HAP-1 (cell line): ENCODE measurements at regions not wholly inside any gene's neighbourhood (a gene's known extent, or its start where the extent isn't known, plus 50 kb on each side); places are given as distances from the start of the nearest gene placed in this dataset.
"Not testable (repeated sequence)": the region's sequence is repeated elsewhere in the genome, so short reads cannot be mapped to it uniquely, and the experiment has no call there.

Experiments
- DNase-seq, 2 experiments: peaks; one replicate each; pipeline ENCODE4 v3.0.0-alpha.2; 2016 to 2020; ENCODE audit warnings: low spot score in 2 of 2
- H3K27me3 ChIP-seq: fragments of 250-450 bp; sonication (Bioruptor Pico); 2 replicates; pipeline ENCODE4 v1.5.1; 2020; ENCODE audit warnings: low read depth, mild to moderate bottlenecking, moderate library complexity
- H3K36me3 ChIP-seq: fragments of 250-450 bp; sonication (Bioruptor Pico); replicated peaks from 2 replicates; pipeline ENCODE4 v1.5.1; 2020; ENCODE audit warnings: mild to moderate bottlenecking
- H3K4me1 ChIP-seq: fragments of 250-450 bp; sonication (Bioruptor Pico); 2 replicates; pipeline ENCODE4 v1.5.1; 2020; ENCODE audit warnings: mild to moderate bottlenecking
- H3K4me3 ChIP-seq: fragments of 250-450 bp; sonication (Bioruptor Pico); 2 replicates; pipeline ENCODE4 v1.5.1; 2020; ENCODE audit warnings: mild to moderate bottlenecking, moderate library complexity
- H3K9me3 ChIP-seq: fragments of 250-450 bp; sonication (Bioruptor Pico); 2 replicates; pipeline ENCODE4 v1.5.1; 2020; ENCODE audit warnings: mild to moderate bottlenecking, moderate library complexity
- in situ Hi-C: fragments of 300-500 bp; cut with MboI; formaldehyde crosslinking; loops from 3 replicates; pipeline ENCODE4 v1.14.3; 2020; ENCODE audit warnings: low sequenced_read_pairs, inconsistent platforms, mixed read lengths

GRCh38 chr3:39739658-39740057 is 69.8 kb upstream of the MYRIP start:
- DNase-seq, H3K4me1 ChIP-seq, H3K9me3 ChIP-seq, H3K27me3 ChIP-seq, H3K4me3 ChIP-seq, in situ Hi-C loops, H3K36me3 ChIP-seq: not testable (repeated sequence)

- Histone ChIP-seq H3K9me3 (no peaks in the 10 kb centered on the region), H3K4me1 (no peaks in the 10 kb centered on the region), H3K4me3 (no peak overlapping the region), H3K27me3 (no peaks in the 10 kb centered on the region), H3K36me3 (no peaks in the 10 kb centered on the region)
- in situ Hi-C loops: no loop called here
- no peak for DNase-seq
These were observed 64.7 kb upstream of the MYRIP start for GRCh38 chr3:39744746-39745145.

GRCh38 chr3:39748002-39748401 is 61.4 kb upstream of the MYRIP start:
- Histone ChIP-seq H3K4me1 (no peaks in the 10 kb centered on the region), H3K36me3 (no peaks in the 10 kb centered on the region), H3K27me3 (no peaks in the 10 kb centered on the region), H3K4me3 (no peak overlapping the region), H3K9me3 (no peaks in the 10 kb centered on the region)
- in situ Hi-C loops: no loop called here
- no peak for DNase-seq

- no peaks in the 10 kb centered on the region for H3K36me3 ChIP-seq
- no peaks in the 10 kb centered on the region for H3K4me1 ChIP-seq
- H3K4me3 ChIP-seq: no peak overlapping the region
- H3K9me3 ChIP-seq: no peaks in the 10 kb centered on the region
- H3K27me3 ChIP-seq: no peaks in the 10 kb centered on the region
- no peak for DNase-seq
- in situ Hi-C loops: no loop called here
These were observed 60.6 kb upstream of the MYRIP start for GRCh38 chr3:39748763-39749162.

- Histone ChIP-seq H3K4me3 (no peak overlapping the region), H3K27me3 (no peaks in the 10 kb centered on the region), H3K4me1 (no peaks in the 10 kb centered on the region), H3K36me3 (no peaks in the 10 kb centered on the region), H3K9me3 (no peaks in the 10 kb centered on the region)
- no peak for DNase-seq
- in situ Hi-C loops: no loop called here
These were observed 58.7 kb upstream of the MYRIP start for GRCh38 chr3:39750712-39751111.

GRCh38 chr3:39751286-39751685 is 58.1 kb upstream of the MYRIP start:
- DNase-seq: no peak
- Histone ChIP-seq H3K27me3 (no peaks in the 10 kb centered on the region), H3K4me3 (no peak overlapping the region), H3K36me3 (no peaks in the 10 kb centered on the region), H3K4me1 (no peaks in the 10 kb centered on the region), H3K9me3 (no peaks in the 10 kb centered on the region; the same call in 1 of the 2 replicates)
- in situ Hi-C loops: no loop called here

GRCh38 chr3:39752019-39752637 is 57.3 kb upstream of the MYRIP start:
- Histone ChIP-seq H3K4me3 (no peak overlapping the region), H3K4me1 (no peaks in the 10 kb centered on the region), H3K27me3 (no peaks in the 10 kb centered on the region), H3K9me3 (no peaks in the 10 kb centered on the region; the same call in 1 of the 2 replicates), H3K36me3 (no peaks in the 10 kb centered on the region)
- in situ Hi-C loops: no loop called here
- DNase-seq: no peak

GRCh38 chr3:39752751-39753150 is 56.7 kb upstream of the MYRIP start:
- no peak overlapping the region for H3K4me3 ChIP-seq
- in situ Hi-C loops: no loop called here
- no peaks in the 10 kb centered on the region for H3K36me3 ChIP-seq
- no peaks in the 10 kb centered on the region for H3K4me1 ChIP-seq
- no peaks in the 10 kb centered on the region; the same call in 1 of the 2 replicates for H3K9me3 ChIP-seq
- H3K27me3 ChIP-seq: no peaks in the 10 kb centered on the region
- no peak for DNase-seq

- Histone ChIP-seq H3K36me3 (no peaks in the 10 kb centered on the region), H3K27me3 (peaks cover 4% of the 10 kb centered on the region; the same call in 1 of the 2 replicates), H3K4me3 (no peak overlapping the region), H3K4me1 (no peaks in the 10 kb centered on the region), H3K9me3 (no peaks in the 10 kb centered on the region; the same call in 1 of the 2 replicates)
- DNase-seq: no peak
- in situ Hi-C loops: no loop called here
These were observed 56.0 kb upstream of the MYRIP start for GRCh38 chr3:39753391-39753790.

GRCh38 chr3:39754549-39754948 is 54.9 kb upstream of the MYRIP start:
- H3K4me3 ChIP-seq: no peak overlapping the region
- H3K9me3 ChIP-seq: no peaks in the 10 kb centered on the region; the same call in 1 of the 2 replicates
- in situ Hi-C loops: no loop called here
- H3K36me3 ChIP-seq: no peaks in the 10 kb centered on the region
- H3K4me1 ChIP-seq: no peaks in the 10 kb centered on the region
- peaks cover 7% of the 10 kb centered on the region; the same call in 1 of the 2 replicates for H3K27me3 ChIP-seq
- no peak for DNase-seq

GRCh38 chr3:39755100-39755499 is 54.3 kb upstream of the MYRIP start:
- in situ Hi-C loops: no loop called here
- Histone ChIP-seq H3K27me3 (peaks cover 7% of the 10 kb centered on the region; the same call in 1 of the 2 replicates), H3K4me3 (no peak overlapping the region), H3K4me1 (no peaks in the 10 kb centered on the region), H3K36me3 (no peaks in the 10 kb centered on the region), H3K9me3 (no peaks in the 10 kb centered on the region; the same call in 1 of the 2 replicates)
- DNase-seq: no peak

- no peak for DNase-seq
- Histone ChIP-seq H3K4me1 (no peaks in the 10 kb centered on the region), H3K36me3 (no peaks in the 10 kb centered on the region), H3K9me3 (no peaks in the 10 kb centered on the region; the same call in 1 of the 2 replicates), H3K27me3 (peaks cover 7% of the 10 kb centered on the region; the same call in 1 of the 2 replicates), H3K4me3 (no peak overlapping the region)
- in situ Hi-C loops: no loop called here
These were observed 52.1 kb upstream of the MYRIP start for GRCh38 chr3:39757307-39757706.
